HG02885 (cell line): ENCODE measurements at regions not wholly inside any gene's neighbourhood (a gene's known extent, or its start where the extent isn't known, plus 50 kb on each side); places are given as distances from the start of the nearest gene placed in this dataset.

ENCODE experiments used
- ATAC-seq: cut with Tn5 transposase; IDR thresholded peaks from one replicate; pipeline ENCODE4 v1.9.1; 2021; ENCODE audit warnings: mild to moderate bottlenecking; ENCODE audit not compliant: unreplicated experiment, poor library complexity

- no peak for ATAC-seq
Observed at GRCh38 chr7:86950360-86950759, 109.1 kb downstream of the ELAPOR2 start.

DNA sequence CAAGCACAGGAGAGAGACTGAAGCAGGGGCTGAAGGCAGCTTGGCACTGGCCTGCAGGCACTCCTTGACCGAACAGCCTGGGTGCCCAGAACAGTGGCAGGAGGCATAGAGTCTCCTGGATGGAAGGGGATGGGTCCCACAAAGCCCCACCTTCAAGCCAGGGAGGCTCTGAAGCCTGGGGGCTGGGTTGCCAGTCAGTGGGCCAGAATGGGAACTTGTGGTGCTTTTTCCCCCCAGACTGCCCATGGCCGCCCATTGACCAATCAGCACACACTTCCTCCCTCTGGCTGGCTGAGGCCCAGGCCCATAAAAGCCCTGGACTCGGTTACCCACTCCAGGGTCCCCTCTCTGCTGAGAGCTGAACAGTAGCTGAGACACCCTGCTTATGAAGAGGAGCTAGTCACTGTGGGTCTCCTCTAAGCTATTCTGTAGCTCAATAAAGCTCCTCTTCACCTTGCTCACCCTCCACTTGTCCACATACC lies 109.6 kb downstream of the ELAPOR2 start:
- no peak for ATAC-seq

DNA sequence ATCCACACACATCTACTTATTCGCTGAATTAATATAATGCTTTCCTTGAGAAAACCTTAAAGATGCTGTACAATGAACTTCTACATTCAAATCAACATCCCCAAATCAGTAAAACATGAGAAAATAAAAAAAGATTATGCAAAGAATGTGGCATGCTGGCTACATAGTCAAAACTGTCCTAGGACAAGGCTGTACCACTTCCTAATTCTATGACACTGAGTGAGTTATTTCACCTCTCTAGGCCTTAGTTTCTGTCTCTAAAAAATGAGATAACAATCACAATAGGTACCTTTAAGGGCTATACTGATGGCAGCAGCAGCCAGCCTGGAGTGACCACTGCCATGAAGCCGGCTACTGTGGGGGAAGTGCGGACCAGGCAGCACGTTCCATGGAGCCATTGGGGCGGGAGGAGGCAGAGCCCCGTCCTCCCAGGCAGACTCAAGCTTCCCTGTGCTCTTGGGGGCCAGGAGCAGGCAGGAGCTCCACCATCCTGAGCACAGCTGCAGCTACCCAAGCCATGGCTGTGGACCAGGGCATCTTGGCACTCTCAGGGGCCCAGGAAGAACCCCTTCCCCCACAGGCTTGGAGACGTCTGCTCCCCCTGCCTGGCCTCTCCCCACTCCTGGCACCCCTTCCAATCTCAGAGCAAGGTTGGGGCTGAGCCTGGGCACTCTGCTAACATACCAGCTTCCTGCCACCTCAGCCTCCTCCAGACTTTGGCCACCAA lies 110.2 kb downstream of the ELAPOR2 start:
- ATAC-seq, result peak; percentile 95

DNA sequence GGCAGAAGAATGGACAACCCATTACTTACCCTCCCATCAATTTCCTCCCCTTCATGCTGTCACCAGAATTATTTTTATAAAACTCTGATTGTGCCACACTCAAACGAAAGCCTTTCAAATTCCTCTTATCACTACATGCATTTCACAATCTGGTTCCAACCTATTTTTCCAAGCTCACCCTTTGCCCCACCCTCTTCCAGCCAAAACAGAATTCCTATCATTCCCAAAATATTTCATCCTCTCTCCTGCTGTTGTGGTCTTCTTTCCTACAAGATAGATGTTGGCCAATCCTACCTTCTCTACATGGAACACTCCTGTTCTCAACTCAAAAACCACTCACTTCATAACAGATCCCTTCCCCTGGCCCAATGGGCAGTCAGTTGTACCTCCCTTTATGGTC lies 111.5 kb downstream of the ELAPOR2 start:
- no peak for ATAC-seq

DNA sequence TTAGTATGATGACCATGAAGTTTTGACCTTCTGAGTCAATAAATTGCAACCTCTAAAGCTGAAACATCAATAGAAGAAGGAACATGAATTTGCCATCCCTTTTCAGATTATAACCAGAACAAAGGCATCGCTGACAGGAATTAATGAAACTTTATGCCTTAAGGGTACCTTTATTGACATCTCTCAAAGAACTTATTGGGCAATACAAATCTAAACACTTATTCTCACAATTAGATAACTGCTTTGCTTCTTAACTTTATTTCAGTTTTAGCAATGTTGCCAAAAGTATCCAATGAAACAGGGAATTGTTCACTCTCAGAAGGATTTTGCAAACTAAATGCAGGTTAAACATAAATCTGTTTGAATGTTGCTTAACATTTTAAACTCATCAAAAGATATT lies 116.0 kb downstream of the ELAPOR2 start:
- no peak for ATAC-seq

DNA sequence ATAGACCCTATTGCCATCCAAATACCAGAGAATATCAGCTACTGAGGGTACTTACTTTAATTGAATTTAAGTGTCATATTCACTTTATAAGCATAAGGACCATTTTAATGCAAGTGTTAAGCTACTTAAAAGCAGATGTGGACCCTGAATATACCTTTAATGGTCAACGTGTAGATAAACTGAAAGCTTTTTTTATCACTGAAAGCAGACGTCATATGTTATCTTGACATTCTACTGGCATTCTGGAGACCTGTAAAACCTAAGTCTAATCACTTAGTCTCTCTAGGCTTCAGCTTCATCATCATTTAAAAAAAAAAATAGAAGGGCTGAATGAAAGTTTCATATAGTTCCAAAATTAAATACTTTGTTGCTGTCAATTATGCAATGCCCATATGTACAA lies 116.5 kb downstream of the ELAPOR2 start:
- ATAC-seq, result no peak

GRCh38 chr7:86942081-86942480 lies 117.4 kb downstream of the ELAPOR2 start:
- ATAC-seq, result no peak

DNA sequence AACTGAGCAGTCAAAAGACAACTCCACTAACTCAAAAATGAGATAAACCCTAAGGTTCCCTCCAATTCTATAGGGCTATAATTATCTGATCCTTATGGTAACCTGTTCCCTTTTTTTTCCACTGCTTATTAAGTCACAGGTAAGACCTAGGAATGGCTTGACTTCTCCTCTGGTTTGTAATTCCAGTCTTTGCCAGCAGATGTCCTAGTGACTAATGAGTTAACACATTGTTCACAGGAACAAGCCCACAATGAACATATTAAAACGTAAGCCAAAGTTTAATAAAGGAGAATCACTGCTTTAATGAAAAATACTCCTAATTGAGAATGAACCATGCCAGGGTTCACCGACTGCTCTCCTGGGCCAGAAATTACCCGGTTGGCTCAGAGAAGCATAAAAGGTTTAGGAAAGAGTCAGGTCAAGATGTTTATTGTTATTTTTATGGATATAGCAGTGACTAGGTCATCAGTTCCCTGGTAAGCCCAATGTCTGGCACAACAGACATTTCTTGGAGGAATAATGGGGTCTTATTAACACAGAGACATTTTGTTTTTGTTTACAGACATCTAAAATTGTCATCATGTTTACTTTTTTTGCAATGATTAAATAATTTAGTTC lies 120.1 kb downstream of the ELAPOR2 start:
- peak; percentile 92 for ATAC-seq

DNA sequence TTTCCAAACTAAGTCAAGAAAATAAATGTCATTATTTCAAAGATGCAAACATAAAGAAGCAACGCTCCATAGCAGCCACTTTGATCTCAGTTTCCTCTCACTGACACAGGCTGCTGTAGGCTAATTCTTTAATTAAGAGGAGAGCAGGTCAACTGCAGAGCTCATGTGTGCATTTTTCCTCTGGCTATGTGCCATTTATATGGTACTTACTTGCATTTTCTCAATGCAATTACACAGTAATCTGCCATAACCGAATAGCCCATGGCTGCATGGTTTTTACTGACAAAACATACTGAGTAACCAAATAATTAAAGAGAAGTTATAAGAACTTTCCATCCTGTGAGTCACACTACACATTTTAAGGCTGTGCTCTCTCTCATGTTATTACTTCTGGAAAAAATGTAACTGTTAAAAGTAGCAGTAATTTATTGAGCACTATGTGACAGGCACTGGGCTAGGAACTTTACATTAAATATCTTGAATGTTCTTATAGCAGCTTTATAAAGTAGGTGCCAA lies 122.0 kb downstream of the ELAPOR2 start:
- no peak for ATAC-seq

- no peak for ATAC-seq
Observed at GRCh38 chr7:86933295-86933845, 126.1 kb downstream of the ELAPOR2 start.

- ATAC-seq, result no peak
Observed at GRCh38 chr7:86932038-86932512, 127.4 kb downstream of the ELAPOR2 start.

GRCh38 chr7:86931439-86931838 lies 128.0 kb downstream of the ELAPOR2 start:
- peak; percentile 42 for ATAC-seq

DNA sequence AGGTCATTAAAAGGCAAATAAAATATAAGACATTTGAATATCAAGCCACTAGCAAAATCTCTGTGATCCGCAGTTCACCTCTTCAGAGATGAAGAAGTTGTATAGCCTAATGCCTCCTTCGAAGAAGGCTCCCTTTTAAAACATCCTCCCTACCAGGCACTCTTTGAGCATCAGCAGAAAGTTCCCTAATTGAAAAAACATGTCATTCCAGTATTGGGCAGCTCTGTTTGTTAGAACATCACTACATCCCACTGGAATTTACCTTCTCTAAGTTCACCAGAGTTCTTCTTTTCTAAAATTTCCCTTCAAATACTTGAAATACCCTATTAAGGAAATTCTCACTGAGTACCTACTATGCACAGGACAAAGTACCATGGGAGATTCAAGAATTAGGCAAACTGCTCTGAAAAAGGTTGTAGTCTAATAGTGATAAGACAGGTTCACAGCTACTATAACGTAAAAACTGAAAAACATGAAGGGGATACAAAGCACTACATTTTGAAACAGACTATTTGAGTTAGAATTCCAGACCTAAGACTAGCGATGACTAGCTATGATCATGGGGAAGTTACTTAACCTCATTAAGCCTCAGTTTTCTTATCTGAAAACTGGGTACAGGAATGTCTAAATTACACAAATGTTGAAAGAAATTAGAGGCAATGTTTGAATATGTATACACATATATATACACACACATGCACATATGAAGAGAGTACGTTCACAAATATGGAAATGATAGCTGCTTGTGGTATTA lies 128.7 kb downstream of the ELAPOR2 start:
- ATAC-seq, result no peak

DNA sequence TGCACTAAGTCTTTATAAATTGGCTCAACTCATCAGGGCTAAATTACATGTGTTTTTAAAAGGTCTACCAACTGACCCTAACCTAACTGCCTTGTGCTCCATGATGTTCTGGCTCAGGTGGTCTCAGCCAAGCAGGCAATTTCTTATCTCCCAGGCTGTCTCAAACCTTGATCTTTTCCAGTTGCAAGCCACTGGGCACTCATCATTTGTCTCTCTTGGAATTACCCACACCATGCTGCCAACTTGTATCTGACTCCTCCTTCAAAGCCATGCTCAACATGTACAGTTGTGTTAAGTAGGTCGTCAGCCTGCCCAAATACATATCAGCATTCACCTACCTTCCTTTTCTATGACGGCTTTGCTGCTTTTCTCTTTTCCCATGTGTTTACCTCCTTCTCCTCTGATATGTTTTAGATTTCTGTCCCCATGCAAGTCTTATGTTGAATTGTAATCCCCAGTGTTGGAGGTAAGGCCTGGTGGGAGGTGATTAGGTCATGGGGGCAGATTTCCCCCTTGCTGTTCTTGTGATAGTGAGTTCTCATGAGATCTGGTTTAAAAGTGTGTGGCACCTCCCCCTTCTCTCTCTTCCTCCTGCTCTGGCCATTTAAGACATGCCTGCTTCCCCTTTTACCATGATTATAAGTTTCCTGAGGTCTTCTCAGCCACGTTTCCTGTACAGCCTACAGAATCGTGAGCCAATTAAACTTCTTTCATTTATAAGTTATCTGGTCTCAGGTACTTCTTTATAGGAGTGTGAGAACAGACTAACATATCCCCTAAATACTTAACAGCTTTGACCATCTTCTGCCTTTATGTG lies 130.0 kb downstream of the ELAPOR2 start:
- ATAC-seq, result peak; percentile 50

DNA sequence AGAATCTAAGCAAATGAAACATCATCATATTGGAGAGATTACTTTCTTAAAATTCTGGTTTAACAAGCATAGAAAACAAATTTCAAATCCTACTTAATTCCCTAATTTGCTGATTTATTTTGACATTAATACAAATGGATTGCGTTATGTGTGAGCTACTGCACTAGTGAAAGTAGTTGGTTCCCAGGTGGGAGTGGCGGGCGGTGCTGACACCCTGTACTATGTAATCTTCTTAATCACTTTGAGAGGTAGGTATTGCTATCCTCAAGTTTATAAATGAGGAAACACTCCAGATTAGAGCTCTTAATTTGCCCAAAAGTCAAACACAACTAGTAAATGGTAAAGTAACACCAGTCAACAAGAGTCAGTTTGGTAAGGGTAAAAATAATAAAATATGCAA lies 131.1 kb downstream of the ELAPOR2 start:
- ATAC-seq, result no peak

GRCh38 chr7:86926732-86927131 lies 132.7 kb downstream of the ELAPOR2 start:
- peak; percentile 67 for ATAC-seq

GRCh38 chr7:86925221-86925620 lies 134.2 kb downstream of the ELAPOR2 start:
- ATAC-seq, result no peak

DNA sequence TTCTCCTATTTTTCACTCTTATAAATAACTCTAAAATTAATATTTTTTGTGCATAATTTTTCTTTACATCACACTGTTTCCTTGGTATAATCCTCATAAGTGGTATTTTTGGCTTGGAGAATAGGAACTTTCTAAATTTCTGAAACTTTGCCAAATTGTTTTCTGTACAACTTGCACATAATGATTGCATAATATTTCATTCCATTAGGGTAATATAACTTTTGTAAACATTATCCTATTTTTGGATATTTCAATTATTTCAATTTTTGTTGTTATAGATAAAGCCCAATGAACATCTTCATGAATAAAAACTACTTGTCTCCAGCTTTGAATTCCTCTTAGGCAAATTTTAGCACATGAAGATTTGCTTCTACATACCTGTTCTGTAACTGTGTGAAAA lies 135.9 kb downstream of the ELAPOR2 start:
- no peak for ATAC-seq

DNA sequence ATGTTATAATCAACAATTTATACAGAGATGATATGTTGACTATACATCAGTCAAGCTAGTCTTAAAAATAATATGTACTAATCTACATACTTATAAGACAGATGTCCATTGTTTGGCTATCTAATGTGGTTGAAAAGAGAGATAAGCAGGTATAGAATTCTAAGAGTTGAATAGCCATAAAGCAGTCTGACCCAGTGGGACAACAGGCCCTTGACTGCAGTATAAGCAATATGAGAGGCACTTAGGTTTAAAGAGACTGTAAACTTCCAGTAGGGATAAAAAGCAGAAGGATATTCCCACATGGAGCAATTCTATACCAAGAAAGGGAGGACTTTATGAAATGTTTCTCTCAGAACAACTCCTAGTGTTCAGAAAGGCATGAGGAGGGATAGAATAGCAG lies 139.3 kb downstream of the ELAPOR2 start:
- no peak for ATAC-seq

DNA sequence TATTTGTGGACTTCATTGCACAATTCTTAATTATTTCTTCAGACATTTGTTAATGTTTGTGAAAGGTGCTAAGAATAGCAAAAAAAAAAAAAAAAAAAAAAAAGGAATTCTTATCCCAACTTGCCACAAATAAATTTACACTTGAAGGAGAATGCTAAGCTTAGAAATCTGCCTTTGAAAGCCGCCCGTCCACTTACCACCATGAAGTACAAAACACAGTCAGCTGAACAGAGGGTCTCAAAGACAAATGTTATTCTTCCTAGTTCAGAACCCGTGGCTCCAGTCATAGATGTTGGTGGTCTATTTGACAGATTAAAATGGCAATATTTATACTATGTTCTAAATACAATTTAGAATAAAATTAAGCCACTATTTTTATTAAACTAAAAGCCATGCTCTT lies 141.2 kb downstream of the ELAPOR2 start:
- no peak for ATAC-seq
